Activated CD4-positive, alpha-beta T cell treated with anti-CD3 and anti-CD28 coated beads, Interleukin-2, amount 10 ng/mL, durations not matched to agents 7 days and 5 days (primary cell): ENCODE measurements at regions not wholly inside any gene's neighbourhood (a gene's known extent, or its start where the extent isn't known, plus 50 kb on each side); places are given as distances from the start of the nearest gene placed in this dataset.
"Not testable (repeated sequence)": the region's sequence is repeated elsewhere in the genome, so short reads cannot be mapped to it uniquely, and the experiment has no call there.

ENCODE experiments used
- CTCF ChIA-PET: fragments of 350-600 bp; sonication (Branson Sonifier 250); formaldehyde crosslinking; loops from one replicate; lab custom pipeline; 2021; ENCODE audit warnings: antibody characterized with exemption; lab: Charles Lee
- POLR2A ChIA-PET: fragments of 350-600 bp; sonication (Branson Sonifier 250); formaldehyde crosslinking; loops from one replicate; lab custom pipeline; 2021; ENCODE audit warnings: antibody characterized with exemption; lab: Charles Lee
- DNase-seq: peaks from one replicate; pipeline ENCODE4 v3.0.0-alpha.2; 2020
- H3K27ac Mint-ChIP-seq: one replicate; pipeline ENCODE4 v1.8.0; 2021; ENCODE audit warnings: mild to moderate bottlenecking, moderate library complexity, mixed read lengths
- H3K27me3 Mint-ChIP-seq: one replicate; pipeline ENCODE4 v1.8.0; 2021; ENCODE audit warnings: mixed read lengths
- H3K36me3 Mint-ChIP-seq: one replicate; pipeline ENCODE4 v1.8.0; 2021; ENCODE audit warnings: low read depth, mixed read lengths
- H3K4me1 Mint-ChIP-seq: one replicate; pipeline ENCODE4 v1.8.0; 2021; ENCODE audit warnings: mixed read lengths
- H3K4me3 Mint-ChIP-seq: one replicate; pipeline ENCODE4 v1.8.0; 2021; ENCODE audit warnings: mild to moderate bottlenecking, moderate library complexity, mixed read lengths
- H3K9me3 Mint-ChIP-seq: one replicate; pipeline ENCODE4 v1.8.0; 2021; ENCODE audit warnings: mixed read lengths

DNA sequence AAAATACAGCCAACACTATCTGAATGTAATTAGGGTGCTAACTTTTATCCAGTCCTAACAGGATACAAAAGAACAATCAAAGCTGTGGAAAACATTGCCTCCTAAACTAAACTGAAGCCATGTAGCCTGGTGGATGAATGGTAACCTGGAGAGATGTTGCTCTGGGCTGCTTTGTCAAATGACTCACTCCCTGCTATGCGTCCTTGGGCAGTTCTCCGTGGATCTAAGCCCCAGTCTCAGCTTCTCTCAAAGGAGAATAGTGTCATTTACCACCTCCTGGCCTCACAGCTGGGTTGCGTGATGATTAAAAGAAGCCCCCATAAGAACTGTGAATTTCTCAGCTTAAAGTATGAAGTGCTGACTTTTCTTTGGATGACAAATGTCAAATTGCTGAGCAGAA is 203.7 kb downstream of the ICOS start:
- no peaks in the 10 kb centered on the region for H3K36me3 Mint-ChIP-seq
- no peak overlapping the region for H3K27ac Mint-ChIP-seq
- CTCF ChIA-PET, result interaction anchor here (1.0 to 2.5 kb wide), 5 partner anchors 10 to 38 kb away, joined by 3 to 9 read pairs (median 5); no protein-coding TSS in a partner anchor

GRCh38 chr2:204143216-204144014 is 206.9 kb downstream of the ICOS start:
- CTCF ChIA-PET, result no interaction called here
- H3K9me3 Mint-ChIP-seq, result no peaks in the 10 kb centered on the region
- no peak overlapping the region for H3K4me3 Mint-ChIP-seq
- H3K27me3 Mint-ChIP-seq, result peaks cover 15% of the 10 kb centered on the region
- H3K36me3 Mint-ChIP-seq, result no peaks in the 10 kb centered on the region
- POLR2A ChIA-PET, result no interaction called here
- peaks cover 13% of the 10 kb centered on the region for H3K4me1 Mint-ChIP-seq
- no peak for DNase-seq
- no peak overlapping the region for H3K27ac Mint-ChIP-seq

More for the DNA sequence above, 203.7 kb downstream of the ICOS start:
- Mint-ChIP-seq H3K4me1 (peaks cover 3% of the 10 kb centered on the region), H3K27me3 (peaks cover 25% of the 10 kb centered on the region), H3K4me3 (no peak overlapping the region), H3K9me3 (no peaks in the 10 kb centered on the region)
- no peak for DNase-seq
- POLR2A ChIA-PET, result no interaction called here

GRCh38 chr2:204144492-204144891 is 207.9 kb downstream of the ICOS start:
- CTCF ChIA-PET, result interaction anchor here (0.6 to 1.8 kb wide), 10 partner anchors 9 to 950 kb away, joined by 3 to 13 read pairs (median 4); no protein-coding TSS in a partner anchor
- no peak for DNase-seq

DNA sequence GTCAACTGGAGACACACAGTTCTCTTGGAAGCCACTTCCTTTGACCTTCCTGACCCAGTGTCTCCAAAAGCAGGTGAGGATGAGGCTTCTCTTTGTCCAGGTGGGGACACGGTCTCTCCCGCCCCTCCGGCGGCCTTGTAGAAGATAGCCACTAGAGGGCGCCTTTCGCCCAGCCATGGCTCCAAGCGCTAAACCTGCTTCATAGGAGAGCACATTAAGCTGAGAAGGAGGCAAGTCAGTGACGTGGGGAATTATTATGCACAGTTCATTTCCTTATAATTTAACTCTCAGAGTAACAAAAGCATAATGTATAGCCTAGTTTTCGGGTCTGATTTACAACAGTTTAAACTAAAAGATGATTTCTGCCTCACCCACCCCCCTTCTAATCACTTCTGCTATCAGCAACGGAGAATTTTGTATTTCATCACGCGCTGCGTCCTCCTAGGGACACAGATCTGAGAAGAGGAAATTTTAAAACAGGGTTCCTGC is 208.7 kb downstream of the ICOS start:
- no peaks in the 10 kb centered on the region for H3K36me3 Mint-ChIP-seq
- H3K4me1 Mint-ChIP-seq, result peaks cover 13% of the 10 kb centered on the region
- H3K27me3 Mint-ChIP-seq, result peaks cover 19% of the 10 kb centered on the region
- CTCF ChIA-PET, result interaction anchor here (0.6 to 1.8 kb wide), 14 partner anchors 9 to 159 kb away, joined by 3 to 13 read pairs (median 4); no protein-coding TSS in a partner anchor
- peak; percentile 82 for DNase-seq
- peak overlapping the region; percentile 79 for H3K27ac Mint-ChIP-seq
- POLR2A ChIA-PET, result interaction anchor here (0.6 kb wide), 1 partner anchor 533 kb away, joined by 7 read pairs; no protein-coding TSS in a partner anchor
- no peaks in the 10 kb centered on the region for H3K9me3 Mint-ChIP-seq
- H3K4me3 Mint-ChIP-seq, result peak overlapping the region; percentile 76

More at GRCh38 chr2:204144492-204144891, 207.9 kb downstream of the ICOS start:
- no peak overlapping the region for H3K27ac Mint-ChIP-seq
- H3K36me3 Mint-ChIP-seq, result no peaks in the 10 kb centered on the region
- no peaks in the 10 kb centered on the region for H3K9me3 Mint-ChIP-seq
- no peak overlapping the region for H3K4me3 Mint-ChIP-seq
- H3K27me3 Mint-ChIP-seq, result peaks cover 20% of the 10 kb centered on the region
- H3K4me1 Mint-ChIP-seq, result peaks cover 13% of the 10 kb centered on the region
- POLR2A ChIA-PET, result no interaction called here

DNA sequence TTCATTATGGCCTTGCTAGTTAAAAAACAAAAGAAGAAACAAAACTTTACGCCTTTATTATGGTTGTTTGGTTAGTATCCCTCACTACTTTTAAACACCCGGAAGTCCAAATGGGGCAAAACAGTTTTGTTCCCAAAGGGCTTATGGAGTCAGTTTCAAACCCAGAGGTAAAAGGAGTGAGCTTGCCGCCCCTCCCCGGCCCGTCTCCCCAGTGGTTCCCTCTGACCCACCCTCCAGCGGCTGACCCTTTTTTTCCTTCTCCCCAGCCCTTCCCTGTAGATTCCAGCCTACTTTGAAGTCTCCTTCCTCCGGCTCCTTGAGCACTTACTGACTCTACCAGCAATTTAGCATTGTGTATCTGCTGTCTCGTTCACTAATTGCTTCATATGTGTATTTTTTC is 209.2 kb downstream of the ICOS start:
- peak overlapping the region; percentile 76 for H3K4me3 Mint-ChIP-seq

DNA sequence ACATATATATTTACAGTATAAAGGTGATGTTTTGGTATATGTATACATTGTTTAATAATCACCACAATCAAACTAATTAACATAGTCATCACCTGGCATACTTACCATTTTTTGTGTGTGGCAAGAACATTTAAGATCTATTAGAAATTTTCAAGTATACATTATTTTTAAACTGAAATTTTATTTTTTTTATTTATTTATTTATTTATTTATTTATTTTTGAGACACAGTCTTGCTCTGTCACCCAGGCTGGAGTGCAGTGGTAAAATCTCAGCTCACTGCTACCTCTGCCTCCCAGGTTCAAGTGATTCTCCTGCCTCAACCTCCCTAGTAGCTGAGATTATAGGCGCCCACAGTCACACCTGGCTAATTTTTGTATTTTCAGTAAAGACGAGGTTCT is 210.5 kb downstream of the ICOS start:
- POLR2A ChIA-PET, H3K36me3 Mint-ChIP-seq, H3K27ac Mint-ChIP-seq, DNase-seq, H3K4me3 Mint-ChIP-seq, CTCF ChIA-PET, H3K9me3 Mint-ChIP-seq: not testable (repeated sequence)
- Mint-ChIP-seq H3K27me3 (peaks cover 15% of the 10 kb centered on the region), H3K4me1 (peaks cover 13% of the 10 kb centered on the region)

More for the DNA sequence above, 209.2 kb downstream of the ICOS start:
- H3K36me3 Mint-ChIP-seq, result no peaks in the 10 kb centered on the region
- H3K4me1 Mint-ChIP-seq, result peaks cover 13% of the 10 kb centered on the region
- DNase-seq, result no peak
- H3K27ac Mint-ChIP-seq, result peak overlapping the region; percentile 79
- no peaks in the 10 kb centered on the region for H3K9me3 Mint-ChIP-seq
- POLR2A ChIA-PET, result no interaction called here
- H3K27me3 Mint-ChIP-seq, result peaks cover 14% of the 10 kb centered on the region
- CTCF ChIA-PET, result interaction anchor here (0.6 to 1.8 kb wide), 14 partner anchors 10 to 158 kb away, joined by 3 to 13 read pairs (median 4); no protein-coding TSS in a partner anchor

DNA sequence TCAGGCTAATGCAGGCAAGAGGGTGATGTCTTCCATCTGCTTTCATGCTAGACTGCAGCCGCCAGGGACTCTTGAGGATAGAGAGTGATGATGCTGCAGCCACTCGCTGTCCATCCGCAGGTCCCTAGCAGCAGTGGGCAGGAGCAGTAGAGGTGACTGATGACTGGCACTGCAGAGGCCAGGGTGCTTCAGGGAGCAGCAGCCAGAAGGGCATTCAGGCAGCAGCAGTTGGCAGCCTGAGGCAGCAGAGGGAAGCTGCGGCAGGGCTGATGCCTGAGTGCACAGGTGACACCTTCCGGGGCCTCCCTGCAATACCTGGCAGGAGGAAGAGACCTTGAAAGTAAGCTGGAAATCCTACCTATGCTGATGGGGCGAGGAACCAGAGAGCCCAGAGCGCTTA is 214.2 kb downstream of the ICOS start:
- Mint-ChIP-seq H3K9me3 (no peaks in the 10 kb centered on the region), H3K36me3 (no peaks in the 10 kb centered on the region), H3K27ac (no peak overlapping the region), H3K27me3 (peaks cover 6% of the 10 kb centered on the region), H3K4me3 (no peak overlapping the region), H3K4me1 (peaks cover 6% of the 10 kb centered on the region)
- DNase-seq, result no peak
- POLR2A ChIA-PET, result no interaction called here
- CTCF ChIA-PET, result interaction anchor here (0.6 to 2.2 kb wide), 4 partner anchors 11 to 959 kb away, joined by 3 to 7 read pairs (median 4); no protein-coding TSS in a partner anchor

DNA sequence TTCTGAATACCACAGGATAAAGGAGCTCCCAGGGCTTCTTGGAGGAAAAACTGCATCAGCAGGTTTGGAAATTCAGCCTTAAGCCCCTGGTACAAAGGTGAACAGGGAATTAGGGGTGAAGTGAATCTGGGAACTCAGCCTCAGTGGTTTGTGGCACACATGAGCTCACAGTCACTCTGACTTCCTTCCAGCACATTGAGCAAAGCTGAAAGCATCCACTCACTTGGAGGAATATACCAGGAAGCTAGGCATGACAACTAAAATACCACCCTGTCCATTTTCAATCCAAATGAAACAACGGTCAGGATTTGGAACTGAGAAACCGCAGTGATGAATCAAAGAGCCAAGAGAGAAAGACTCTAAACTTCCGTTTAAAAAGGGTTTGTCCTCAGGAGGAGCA is 216.1 kb downstream of the ICOS start:
- H3K9me3 Mint-ChIP-seq, result peaks cover 4% of the 10 kb centered on the region
- no peaks in the 10 kb centered on the region for H3K36me3 Mint-ChIP-seq
- no peak for DNase-seq
- POLR2A ChIA-PET, result no interaction called here
- H3K27me3 Mint-ChIP-seq, result peaks cover 6% of the 10 kb centered on the region
- H3K4me1 Mint-ChIP-seq, result no peaks in the 10 kb centered on the region
- CTCF ChIA-PET, result interaction anchor here (1.3 to 1.8 kb wide), 2 partner anchors 15 to 25 kb away, joined by 4 to 5 read pairs; no protein-coding TSS in a partner anchor
- no peak overlapping the region for H3K4me3 Mint-ChIP-seq
- H3K27ac Mint-ChIP-seq, result no peak overlapping the region

DNA sequence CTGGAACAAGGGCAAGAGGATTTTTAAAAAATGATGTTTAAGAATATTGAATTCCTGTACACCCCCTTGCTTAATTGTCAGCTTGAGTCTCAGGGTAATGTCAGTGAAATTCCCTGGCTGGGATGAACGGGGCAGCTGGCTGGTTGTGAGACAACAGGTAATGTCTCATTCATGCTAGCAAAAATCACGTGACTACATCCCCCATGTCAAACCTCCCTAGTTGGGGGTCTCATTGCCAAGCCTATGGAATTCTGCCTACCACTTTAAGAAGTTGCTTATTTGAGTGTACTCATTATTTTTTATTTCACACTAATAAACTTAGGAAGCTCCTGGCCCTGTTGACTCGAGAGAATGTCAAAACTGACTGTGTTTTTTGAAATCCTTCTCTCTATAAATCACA is 218.3 kb downstream of the ICOS start:
- Mint-ChIP-seq H3K27ac (no peak overlapping the region), H3K36me3 (no peaks in the 10 kb centered on the region), H3K4me1 (no peaks in the 10 kb centered on the region), H3K4me3 (no peak overlapping the region), H3K9me3 (peaks cover 6% of the 10 kb centered on the region), H3K27me3 (peaks cover 5% of the 10 kb centered on the region)
- ChIA-PET CTCF (interaction anchor here (0.7 to 0.9 kb wide), 2 partner anchors 13 to 14 kb away, joined by 3 to 4 read pairs; no protein-coding TSS in a partner anchor), POLR2A (no interaction called here)
- no peak for DNase-seq

DNA sequence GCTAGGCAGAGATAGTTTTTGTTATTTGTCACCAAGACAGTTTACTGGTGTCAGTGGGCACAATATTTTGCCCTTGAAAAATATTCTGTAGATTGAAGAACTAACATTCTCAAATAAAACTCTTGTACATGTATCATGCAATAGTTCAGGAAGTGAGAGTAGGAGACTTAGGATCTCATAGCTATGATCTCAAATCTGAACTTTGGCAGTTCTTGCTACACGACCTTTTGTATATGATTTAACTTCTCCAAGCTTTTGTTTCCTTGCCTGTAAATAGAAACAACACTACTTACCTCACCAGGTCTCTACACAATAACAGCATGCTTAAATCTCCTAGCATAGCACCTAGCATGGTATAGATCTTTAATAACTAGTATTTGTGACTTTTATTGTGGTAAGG is 219.9 kb downstream of the ICOS start:
- H3K27me3 Mint-ChIP-seq, result peaks cover 4% of the 10 kb centered on the region
- no peaks in the 10 kb centered on the region for H3K36me3 Mint-ChIP-seq
- ChIA-PET POLR2A (no interaction called here), CTCF (no interaction called here)
- no peak overlapping the region for H3K4me3 Mint-ChIP-seq
- peaks cover 6% of the 10 kb centered on the region for H3K9me3 Mint-ChIP-seq
- no peaks in the 10 kb centered on the region for H3K4me1 Mint-ChIP-seq
- no peak overlapping the region for H3K27ac Mint-ChIP-seq
- DNase-seq, result no peak

DNA sequence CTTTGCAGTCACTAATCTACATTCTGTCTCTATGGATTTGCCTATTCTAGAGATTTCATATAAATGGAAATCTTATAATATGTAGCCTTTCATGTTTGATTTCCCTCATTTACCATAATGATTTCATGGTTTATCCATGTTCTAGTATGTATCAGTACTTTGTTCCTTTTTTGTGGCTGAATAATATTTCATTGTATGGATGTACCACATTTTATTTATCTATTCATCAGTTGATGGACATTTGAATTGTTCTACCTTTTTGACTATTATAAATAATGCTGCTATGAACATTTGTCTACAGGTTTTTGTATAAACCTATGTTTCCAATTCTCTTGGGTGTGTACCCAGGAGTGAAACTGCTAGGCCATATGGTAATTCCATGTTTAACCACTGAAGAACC is 221.1 kb downstream of the ICOS start:
- DNase-seq, result no peak
- Mint-ChIP-seq H3K4me3 (no peak overlapping the region), H3K27ac (no peak overlapping the region), H3K9me3 (peaks cover 6% of the 10 kb centered on the region), H3K4me1 (no peaks in the 10 kb centered on the region), H3K27me3 (peaks cover 4% of the 10 kb centered on the region), H3K36me3 (no peaks in the 10 kb centered on the region)
- ChIA-PET POLR2A (no interaction called here), CTCF (interaction anchor here (1.2 kb wide), 1 partner anchor 13 kb away, joined by 3 read pairs; no protein-coding TSS in a partner anchor)

- CTCF ChIA-PET, result interaction anchor here (0.6 to 1.7 kb wide), 3 partner anchors 14 to 1009 kb away, joined by 3 to 4 read pairs (median 3); no protein-coding TSS in a partner anchor
- POLR2A ChIA-PET, result no interaction called here
- H3K36me3 Mint-ChIP-seq, result no peaks in the 10 kb centered on the region
- H3K4me3 Mint-ChIP-seq, result no peak overlapping the region
- no peak overlapping the region for H3K27ac Mint-ChIP-seq
- H3K27me3 Mint-ChIP-seq, result peaks cover 4% of the 10 kb centered on the region
- DNase-seq, result no peak
- H3K9me3 Mint-ChIP-seq, result peaks cover 6% of the 10 kb centered on the region
- no peaks in the 10 kb centered on the region for H3K4me1 Mint-ChIP-seq
Measured at GRCh38 chr2:204159526-204159925, 223.0 kb downstream of the ICOS start.

DNA sequence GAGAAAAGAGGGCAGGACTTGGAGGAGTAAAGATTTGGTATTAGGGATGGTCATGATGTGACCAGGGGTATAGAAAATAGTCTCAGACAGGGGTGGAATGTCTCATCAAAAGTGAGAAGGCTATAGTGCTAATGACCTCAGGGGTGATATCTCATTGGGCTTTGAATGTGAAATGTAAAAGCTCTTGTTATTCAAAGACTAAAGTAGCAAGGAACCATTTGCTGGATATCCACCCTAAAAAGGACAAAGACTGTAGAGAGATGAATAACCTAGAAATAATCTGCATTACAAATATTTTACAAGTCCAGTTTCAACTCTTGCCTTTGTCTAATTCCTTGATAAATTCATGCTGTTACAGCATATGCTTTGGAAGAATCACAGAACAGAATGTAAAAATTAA is 224.4 kb downstream of the ICOS start:
- no peak overlapping the region for H3K27ac Mint-ChIP-seq
- no peak overlapping the region for H3K4me3 Mint-ChIP-seq
- no peaks in the 10 kb centered on the region for H3K4me1 Mint-ChIP-seq
- no peaks in the 10 kb centered on the region for H3K36me3 Mint-ChIP-seq
- POLR2A ChIA-PET, result interaction anchor here (0.6 kb wide), 1 partner anchor 1534 kb away, joined by 3 read pairs; no protein-coding TSS in a partner anchor
- CTCF ChIA-PET, result interaction anchor here (0.6 to 1.0 kb wide), 2 partner anchors 27 to 317 kb away, joined by 3 to 4 read pairs; no protein-coding TSS in a partner anchor
- peaks cover 7% of the 10 kb centered on the region for H3K27me3 Mint-ChIP-seq
- peaks cover 6% of the 10 kb centered on the region for H3K9me3 Mint-ChIP-seq
- no peak for DNase-seq
